IPS DF 4.7 (cell line): ENCODE measurements at regions not wholly inside any gene's neighbourhood (a gene's known extent, or its start where the extent isn't known, plus 50 kb on each side); places are given as distances from the start of the nearest gene placed in this dataset.

Source experiments
- DNase-seq: peaks from one replicate; pipeline ENCODE4 v3.0.0-alpha.2; 2013; ENCODE audit warnings: low spot score; ENCODE audit errors: extremely low read depth

- DNase-seq: no peak
These were observed 290.2 kb downstream of the UTRN start for GRCh38 chr6:144575327-144575726.

GRCh38 chr6:144576871-144577270 is 291.7 kb downstream of the UTRN start:
- DNase-seq: no peak

DNA sequence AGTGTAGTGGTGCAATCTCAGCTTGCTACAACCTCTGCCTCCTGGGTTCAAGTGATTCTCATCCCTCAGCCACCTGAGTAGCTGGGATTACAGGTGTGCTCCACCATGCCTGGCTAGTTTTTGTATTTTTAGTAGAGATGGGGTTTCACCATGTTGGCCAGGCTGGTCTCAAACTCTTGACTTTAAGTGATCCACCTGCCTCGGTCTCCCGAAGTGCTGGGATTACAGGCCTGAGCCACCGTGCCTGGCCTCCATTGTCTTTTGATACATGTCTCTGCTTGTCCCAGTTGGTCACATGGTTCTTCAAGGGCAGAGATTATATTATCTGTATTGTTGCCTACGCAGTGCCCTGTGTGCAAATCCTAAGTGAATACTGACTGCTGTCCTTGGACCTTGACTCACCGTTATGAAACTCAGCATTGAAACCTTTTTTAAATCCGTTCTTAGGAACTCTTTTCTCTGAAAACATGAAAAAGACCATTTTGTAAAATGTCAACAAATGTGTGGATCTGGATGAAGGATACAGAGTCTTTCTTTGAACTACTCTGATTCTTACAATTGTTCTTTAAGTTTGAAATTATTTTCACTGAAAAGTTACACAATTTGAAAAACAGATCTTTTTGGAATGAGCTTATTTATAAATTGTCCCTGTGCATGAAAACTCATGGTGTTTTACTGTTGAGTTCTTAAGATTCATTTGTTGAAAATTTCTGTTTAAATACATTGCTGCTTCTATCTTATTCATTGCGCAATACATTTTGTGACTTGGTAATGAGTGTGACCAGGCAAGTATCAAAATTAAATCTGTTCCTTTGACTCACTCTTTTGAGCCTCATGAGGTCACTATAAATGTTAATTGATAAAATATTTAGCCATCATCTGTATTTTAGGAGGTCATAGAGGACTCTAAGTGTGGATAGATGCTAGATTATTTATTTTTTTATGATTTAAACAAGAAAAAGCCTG is 293.5 kb downstream of the UTRN start:
- DNase-seq: no peak

GRCh38 chr6:144580039-144580438 is 294.9 kb downstream of the UTRN start:
- no peak for DNase-seq

GRCh38 chr6:144580771-144581170 is 295.6 kb downstream of the UTRN start:
- no peak for DNase-seq

GRCh38 chr6:144581812-144582537 is 296.8 kb downstream of the UTRN start:
- DNase-seq: no peak

DNA sequence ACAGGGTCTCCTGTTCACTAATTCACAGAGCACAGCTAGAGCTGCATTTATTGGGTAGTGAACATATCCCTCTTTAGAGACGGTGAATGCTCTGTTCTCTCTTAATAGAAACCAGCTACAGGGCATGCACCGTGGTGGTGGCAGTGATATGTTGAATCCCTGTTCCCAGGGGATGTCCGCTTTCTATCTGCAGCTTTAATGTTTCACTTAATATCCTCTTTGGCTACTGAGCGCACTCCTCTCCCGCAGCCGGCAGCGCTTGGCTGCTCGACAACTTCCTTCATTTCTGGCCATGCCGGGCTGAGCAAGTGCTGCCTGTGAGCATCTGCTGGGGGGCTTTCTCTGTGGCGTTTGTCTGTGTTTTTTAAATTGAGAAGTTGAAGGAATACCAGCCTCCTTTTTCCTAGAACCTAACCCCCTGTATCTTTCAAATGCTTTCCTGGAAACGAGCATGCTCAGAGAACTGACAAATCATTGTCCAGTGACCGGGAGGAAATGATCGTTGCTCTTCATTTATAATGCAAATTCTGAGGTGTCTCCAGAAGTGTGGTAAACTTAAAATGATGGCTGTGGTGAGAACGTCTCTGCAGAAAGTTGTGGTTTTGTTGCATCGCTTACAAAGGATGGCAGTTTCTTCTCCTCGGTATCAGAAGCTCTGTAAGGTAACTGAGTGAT is 297.9 kb downstream of the UTRN start:
- no peak for DNase-seq

GRCh38 chr6:144583614-144583954 is 298.4 kb downstream of the UTRN start:
- no peak for DNase-seq

DNA sequence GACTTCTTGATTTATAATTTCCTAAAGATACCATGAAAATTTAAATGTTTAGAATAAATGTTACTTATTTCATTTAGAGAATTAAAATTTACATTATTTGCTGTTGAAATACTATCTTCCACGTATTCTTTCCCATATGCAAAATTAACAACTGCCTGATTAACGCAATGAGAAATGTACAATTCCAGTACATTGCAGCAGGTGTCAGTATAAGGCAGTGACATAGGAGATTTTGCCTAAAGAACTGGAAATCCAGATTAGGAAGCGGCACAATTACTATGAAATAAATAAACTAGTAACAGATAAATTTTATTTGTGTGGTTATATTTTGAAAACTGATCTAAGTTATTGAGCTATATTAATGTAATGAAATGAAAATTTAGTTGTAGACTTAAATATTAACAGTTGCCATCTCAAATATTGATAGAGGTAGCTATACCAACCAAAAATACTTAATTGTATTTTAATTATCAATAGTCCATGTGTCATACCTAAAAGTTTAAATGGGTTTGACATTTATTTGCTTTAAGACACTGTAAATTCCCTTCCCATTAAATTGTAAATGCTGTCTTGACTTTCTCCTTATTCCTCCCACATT is 300.2 kb downstream of the UTRN start:
- no peak for DNase-seq

DNA sequence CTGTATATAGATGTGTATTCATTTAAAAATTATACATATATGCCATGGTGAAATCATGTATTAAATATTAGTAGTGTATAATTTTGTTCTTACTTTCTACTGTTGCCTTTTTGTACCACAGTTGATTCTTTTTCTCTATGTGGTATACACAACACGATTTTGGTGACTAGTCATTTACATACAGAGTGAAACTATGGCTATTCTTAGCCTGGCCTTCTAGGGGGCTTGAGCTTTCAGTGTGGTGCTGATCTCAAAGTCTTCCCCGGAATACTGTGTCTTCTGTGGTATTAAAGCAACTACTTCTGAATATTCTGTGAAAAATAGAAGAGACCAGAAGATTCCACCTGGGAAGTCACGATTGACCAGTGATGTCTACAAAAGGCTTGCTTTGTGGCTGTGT is 301.9 kb downstream of the UTRN start:
- DNase-seq: no peak

- DNase-seq: no peak
These were observed 303.7 kb downstream of the UTRN start for GRCh38 chr6:144588697-144589325.

DNA sequence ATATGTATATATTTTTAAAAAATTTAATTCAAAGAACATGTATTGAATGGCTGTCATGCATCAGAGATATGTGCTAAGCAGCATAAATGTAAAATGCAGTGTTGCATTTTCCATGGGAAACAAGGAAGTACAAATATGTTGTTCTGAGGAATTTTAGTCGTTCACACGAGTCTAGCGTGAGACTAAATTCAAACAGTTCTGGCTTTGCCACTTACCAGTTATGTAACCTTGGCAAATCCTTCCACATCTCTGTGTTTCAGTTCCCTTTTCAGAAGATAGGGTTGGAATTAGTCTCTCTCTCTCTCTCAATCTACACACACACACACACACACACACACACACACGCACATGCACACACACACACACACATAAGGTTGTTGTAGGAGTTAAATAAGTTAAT is 305.4 kb downstream of the UTRN start:
- DNase-seq: no peak

DNA sequence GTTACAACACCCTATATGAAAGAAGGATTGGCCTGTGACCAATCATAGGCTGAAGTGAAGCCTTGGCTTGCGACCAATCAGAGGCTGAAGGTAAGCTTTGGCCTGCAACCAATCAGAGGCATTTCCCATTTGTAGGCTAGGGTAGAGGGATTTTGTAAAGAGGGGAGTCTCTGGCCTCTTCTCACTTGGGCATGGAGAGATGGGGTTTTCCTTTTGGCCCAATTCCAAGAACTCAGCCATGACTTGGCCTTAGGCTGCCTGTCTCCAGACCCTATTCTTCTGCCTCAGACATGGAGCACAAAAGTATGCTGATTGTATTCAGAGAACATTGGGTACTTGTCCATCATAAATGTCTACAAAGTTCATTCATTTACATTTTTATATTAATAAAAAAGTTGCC is 308.3 kb downstream of the UTRN start:
- DNase-seq: no peak

GRCh38 chr6:144594585-144594984 is 309.4 kb downstream of the UTRN start:
- DNase-seq: no peak

- DNase-seq: no peak
These were observed 310.1 kb downstream of the UTRN start for GRCh38 chr6:144595266-144595665.

- DNase-seq: no peak
These were observed 312.4 kb downstream of the UTRN start for GRCh38 chr6:144597511-144597910.

DNA sequence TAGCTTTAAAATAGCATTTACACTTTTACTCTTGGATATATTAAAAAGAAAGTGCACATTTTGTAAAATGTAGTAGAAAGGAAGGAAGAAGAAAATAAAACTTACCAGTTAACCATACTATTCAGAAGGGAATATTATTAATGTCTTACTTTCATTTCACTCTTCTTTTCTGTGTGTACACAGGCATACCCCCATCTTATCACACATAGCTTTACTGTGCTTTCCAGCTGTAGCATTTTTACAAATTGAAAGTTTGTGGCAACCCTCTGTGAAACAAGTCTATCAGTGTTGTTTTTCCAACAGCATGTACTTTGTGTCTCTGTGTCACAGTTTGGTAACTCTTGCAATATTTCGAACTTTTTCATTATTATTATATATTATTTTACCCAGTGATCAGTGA is 314.5 kb downstream of the UTRN start:
- DNase-seq: no peak

DNA sequence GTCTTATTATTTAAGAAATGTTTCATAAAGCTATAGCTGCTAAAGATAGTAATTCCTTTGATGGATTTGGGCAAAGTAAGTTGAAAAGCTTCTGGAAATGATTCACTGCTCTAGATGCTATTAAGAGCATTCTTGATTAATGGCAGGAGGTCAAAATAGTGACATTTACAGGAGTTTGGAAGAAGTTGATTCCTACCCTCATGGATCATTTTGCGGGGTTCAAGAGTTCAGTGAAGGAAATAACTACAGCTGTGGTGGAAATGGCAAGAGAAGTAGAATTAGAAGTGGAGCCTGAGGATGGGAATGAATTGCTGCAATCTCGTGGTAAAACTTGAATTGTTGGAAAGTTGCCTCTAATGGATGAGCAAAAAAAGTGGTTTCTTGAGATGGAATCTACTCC is 316.1 kb downstream of the UTRN start:
- no peak for DNase-seq

DNA sequence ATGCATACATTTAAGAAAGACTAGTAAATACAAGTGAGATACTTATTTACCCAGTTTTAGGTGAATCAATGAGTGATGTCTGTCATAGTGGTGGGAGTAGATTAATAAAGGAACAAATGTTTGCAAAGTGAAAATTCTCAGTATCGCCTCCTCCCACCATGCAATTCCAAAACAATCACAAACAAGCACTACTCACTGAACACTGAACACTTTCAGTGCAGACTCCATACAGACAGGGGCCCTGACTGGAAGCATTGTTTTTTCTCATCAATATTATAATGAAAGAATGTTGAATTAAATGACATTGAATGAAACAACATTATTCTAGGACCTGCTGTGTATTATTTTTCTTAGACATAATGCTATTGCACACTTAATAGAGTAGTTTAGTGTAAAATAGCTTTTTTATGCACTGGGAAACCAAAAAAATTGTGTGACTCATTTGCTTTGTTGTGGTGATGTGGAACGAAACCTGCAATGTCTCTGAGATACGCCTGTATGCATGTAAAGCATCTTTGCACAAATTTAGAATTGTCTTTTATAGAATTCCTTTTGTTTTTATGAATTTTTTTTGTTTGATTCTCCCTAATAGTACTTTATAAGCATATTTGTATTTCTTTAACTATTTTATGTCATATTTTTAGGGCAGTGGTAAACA is 317.5 kb downstream of the UTRN start:
- no peak for DNase-seq

DNA sequence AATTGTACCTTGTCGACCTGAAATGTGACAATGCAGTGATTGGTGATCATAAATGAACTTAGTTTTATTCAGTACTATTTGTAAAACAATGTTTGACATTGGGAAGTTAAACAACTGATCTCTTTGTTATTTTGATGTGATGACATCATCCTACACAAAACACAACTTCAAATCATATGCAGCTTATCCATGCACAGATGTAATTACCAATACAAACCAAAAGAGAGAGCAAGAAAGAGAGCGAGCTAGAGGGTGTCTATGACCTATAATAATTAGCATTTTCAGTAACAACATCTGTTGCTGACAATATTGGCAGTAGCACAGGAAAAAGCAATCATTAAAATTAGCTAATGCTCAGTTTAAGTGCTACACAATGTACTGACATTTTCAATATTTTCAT is 320.9 kb downstream of the UTRN start:
- DNase-seq: no peak
